MV-4-11 (cell line): ENCODE measurements at regions not wholly inside any gene's neighbourhood (a gene's known extent, or its start where the extent isn't known, plus 50 kb on each side); places are given as distances from the start of the nearest gene placed in this dataset.
"Not testable (repeated sequence)": the region's sequence is repeated elsewhere in the genome, so short reads cannot be mapped to it uniquely, and the experiment has no call there.

Experiments
- DNase-seq: peaks from one replicate; lab custom pipeline; 2025; lab: John Stamatoyannopoulos, UW

DNA sequence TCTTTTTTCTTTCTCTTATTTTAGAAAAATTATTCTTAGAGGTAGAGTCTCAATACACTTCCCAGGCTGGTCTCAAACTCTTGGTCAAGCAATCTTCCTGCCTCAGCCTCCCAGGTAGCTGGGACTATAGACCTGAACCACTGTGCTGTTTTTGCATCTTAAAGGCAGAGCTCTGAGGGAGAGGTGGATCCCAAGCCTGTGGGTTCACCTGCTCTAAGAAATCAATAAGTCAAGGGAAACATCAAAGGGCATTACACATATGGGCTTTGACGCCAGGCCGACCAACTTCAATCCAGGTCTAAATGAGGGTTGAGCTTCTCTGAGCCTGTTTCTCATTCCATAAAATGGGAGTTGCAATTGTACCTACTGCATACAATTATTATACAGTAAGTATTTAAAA, 223.9 kb downstream of the LY86 start:
- DNase-seq = no peak

DNA sequence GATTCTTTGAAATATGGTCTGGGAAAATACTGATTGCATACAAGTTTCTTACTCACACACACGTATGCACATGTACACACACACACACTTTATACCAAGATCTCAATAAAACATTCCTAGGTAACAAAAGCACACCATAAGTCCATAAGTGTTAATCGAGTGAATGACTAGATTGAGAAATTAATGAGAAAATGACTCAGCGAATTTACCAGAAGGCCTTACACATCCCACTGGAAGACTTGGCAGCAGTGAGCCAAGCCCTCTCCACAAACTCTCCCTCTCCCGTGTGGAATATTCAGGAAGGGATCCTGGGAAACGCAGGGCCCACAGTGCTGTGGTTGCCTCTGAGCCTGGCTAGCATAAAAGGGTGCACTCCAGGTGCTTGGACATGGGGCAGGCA, 227.2 kb downstream of the LY86 start:
- DNase-seq = no peak

DNA sequence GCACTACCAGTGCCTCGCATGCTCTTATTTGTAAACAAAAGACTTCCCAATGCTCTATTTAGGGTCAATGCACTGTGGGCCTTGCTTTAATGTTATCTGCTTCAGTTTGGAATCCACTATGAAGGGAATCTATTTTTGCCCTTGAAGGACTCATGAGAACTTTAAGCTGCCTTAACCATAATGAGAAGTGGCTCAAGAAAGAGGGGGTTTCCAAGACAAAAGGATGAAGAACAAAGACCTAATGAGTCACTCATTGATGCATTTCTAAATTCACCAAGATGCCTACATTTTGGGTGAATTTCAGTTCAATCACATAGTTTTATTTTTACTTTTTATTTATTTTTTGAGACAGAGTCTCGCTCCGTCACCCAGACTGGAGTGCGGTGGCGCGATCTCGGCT, 228.2 kb downstream of the LY86 start:
- DNase-seq = peak; percentile 17

DNA sequence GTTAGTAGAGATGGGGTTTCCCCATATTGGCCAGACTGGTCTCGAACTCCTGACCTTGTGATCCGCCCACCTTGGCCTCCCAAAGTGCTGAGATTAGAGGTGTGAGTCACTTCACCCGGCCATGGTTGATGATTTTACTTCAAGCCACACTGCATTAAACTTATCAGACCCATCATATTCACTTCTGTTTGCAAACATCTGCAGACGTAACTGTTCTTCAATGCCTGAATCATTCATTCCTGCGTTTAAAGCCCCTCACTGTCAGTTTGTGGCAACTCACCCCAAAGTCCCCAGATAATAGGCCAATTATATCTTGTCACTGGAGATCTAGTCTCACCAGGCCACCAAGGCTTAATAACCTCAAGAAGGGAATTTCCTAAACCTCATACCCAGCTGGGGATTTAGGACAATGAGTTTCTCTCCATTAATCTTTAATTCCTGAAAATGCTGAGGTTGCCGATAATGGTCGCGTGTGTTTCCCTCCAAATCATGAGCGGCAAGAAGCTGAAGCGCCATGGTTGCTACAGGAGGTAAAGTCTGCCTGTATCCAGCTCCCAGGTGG, 229.6 kb downstream of the LY86 start:
- DNase-seq = no peak

DNA sequence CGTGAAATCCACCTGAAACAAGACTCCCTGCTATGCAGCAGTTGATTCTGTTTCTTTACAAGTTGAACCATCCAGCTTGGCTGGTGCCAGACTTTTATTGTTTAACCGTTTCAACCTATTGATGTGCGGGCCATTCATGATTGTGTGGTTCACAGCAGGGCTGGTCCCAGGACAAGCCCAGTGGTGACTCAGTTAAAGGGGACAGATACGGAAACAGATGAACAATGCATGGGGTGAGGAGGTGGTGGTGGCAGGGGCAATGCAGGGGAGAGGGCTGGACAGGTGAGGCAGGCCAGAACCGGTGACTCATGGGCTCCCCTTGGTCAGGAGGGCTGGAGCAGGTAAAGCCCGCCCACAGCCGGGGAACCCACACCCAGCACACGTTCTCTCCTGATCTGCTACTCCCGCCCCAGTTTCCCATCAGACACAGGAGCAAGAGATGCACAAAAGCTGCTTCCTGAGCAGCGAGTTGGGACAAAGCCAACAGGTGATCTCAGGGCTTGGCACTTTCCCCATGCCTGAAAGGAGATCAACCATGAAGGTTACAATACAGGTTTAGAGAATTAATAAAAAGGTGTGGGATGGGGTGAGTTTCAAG, 232.2 kb downstream of the LY86 start:
- DNase-seq = no peak

DNA sequence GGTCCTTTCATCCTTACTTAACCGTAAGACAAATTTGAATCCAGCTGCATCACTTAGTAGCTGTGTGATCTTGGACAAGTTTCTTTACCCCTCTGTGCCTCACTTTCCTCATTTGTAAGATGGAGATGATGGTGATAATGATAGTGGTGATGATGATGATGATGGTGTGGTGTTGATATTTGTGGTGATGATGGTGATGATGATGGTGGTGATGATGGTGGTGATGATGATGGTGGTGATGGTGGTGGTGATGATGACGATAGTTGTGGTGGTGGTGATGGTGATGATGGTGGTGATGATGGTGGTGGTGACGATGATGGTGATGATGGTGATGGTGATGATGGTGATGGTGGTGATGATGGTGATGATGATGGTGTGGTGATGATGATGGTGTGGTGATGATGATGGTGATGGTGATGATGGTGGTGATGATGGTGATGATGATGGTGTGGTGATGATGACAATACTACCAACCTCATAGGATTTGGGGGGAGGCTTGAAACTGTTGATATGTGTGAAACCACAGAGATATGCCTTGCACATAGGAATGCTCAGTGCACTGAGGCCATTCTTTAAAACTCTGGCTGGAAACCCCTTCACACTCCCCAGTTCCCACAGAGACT, 233.2 kb downstream of the LY86 start:
- DNase-seq = no peak

DNA sequence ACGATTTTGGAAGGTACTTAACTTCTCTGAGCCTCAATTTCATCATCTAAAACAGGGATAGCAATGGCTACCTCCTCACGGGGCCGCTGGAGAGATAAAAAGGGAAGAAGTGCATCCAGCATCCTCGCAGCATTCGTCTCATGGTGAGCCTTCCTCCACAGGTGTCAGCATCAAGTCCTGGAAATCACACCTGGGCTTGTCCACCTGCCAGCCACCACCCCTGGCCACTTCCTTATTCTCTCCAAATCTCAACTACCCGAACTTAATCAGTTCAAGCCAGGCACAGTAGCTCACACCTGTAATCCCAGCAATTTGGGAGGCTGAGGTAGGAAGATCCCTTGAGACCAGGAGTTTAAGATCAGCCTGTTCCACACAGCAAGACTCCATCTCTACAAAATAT, 234.5 kb downstream of the LY86 start:
- DNase-seq = no peak

DNA sequence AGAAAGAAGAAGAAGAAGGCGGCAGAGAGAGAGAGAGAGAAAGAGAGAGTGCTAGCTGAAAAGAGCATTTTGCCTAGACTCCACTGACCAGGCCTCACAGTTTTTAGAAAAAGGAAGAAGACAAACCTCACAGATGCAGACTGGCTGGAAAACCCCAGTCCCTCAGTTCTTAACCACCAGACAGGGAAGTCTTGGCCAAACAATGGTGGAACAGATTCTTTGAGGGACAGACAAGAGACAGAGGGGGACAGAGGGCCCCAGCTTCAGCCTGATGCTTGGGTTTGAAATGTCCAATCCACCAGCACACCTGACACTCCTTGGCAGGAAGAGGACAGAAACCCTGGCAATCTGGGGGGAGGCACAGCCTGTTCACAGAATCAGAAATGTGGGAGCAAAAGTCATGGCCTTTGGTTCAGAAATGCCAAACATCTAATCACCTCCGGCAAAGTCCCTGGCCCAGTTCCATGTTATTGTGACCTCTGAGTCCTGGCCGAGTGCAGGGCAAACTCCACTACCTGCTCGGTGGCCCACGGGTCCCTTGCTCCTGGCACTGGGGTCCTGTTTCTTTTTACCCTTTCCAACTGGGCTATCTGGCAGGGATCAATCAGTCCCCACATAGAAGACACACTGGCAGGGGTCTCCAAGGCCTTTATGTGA, 235.2 kb downstream of the LY86 start:
- DNase-seq = peak; percentile 65

DNA sequence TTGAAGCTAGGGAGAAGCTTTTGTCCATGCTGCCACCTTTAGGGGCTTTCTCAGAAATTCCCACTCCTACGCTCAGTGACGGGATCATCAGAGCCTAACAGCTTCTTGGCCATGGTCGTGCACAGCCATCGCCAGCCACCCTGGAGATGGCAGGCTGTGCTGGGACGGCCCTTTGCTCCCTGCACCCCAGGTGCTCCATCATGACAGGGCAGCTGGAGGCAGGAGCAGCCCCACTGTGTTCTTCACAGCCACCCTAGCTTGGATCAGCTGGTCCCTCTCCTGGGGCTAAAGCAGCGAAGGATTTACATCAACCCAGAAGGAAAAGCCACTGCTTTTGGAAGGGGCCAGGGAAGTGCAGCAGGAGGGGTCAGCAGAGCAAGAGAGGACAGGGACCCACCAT, 235.9 kb downstream of the LY86 start:
- DNase-seq = no peak

DNA sequence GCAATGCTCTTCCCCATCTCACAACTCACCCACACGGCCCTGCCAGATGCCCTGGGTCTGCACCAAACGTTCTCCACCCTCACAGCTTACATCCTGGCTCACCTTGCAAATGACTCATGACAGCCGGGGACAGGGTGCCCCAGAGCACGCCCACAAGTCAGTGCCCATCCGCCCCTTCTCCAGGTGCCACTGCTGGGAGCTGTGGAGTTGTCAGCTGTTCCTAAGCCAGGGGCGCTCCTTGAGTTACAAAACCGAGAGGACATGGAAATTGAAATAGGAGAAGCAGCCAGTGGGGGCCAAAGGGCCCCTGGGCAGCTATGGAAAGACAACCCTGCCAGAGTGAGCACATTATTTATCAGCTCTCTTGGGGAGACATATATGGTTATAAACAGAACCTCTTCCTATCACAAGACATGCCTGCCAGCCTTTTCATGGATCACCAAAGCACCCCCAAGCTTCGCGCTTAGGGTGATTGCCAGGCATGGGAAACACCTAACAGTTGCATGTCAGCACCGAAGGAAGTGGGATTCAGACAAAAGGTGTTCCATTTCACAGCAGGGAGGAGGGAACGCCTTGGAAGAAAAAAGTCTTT, 236.8 kb downstream of the LY86 start:
- DNase-seq = no peak

DNA sequence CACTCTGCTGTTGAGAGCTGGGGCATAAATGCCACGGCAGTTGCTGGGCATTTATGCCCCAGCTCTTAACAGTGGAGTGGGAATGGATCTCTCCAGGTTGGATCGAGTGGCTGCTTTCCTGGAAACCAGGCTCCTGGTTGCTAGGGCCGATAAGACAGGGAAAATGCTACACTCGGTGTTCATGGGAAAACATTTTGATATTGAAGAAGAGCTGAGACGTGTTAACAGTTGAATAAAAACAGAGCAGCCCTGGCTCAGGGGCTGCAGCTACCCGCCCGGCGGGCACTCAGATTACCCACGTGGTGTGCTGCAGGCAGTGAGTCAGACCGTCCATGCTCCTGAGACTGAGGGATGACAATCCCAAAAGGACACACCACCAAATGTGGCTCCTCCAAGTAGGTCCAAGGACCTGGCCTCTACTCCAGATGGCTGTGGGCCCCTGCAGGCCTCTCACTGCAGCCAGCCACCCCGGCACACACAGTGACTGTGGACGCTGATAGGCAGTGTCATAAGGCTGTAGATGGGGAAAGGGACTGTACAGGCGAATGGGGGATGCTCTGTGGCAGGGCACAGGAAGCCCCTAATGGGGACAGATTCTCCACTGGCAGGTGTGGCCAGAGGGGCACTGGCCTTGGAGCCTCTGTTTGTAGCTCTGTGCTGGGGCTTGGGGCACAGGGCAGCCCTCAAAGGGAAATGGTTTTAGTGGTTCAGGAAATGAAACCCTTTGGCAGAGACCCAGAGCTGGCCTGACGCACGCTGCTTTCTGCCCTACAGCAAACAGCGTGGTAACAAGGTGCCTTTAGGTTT, 237.8 kb downstream of the LY86 start:
- peak; percentile 91 for DNase-seq

DNA sequence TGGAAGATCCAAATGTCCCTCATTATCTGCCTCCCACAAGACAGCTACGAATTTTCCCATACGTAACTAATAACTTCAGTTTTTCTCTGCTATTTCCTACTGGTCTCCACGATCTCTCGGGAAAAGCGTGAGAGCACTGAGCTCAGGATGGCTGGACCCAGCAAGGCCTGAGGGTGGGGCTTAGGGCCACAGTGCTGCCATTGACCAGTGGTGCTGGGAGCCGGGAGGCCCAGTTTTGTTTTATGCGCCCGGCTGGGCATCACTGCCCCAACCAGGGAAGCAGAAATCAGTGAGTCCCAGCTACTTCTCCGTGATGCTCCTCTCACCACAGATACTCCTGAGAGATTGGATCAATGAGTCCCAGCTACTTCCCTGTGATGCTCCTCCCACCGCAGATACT, 238.4 kb downstream of the LY86 start:
- DNase-seq = no peak

DNA sequence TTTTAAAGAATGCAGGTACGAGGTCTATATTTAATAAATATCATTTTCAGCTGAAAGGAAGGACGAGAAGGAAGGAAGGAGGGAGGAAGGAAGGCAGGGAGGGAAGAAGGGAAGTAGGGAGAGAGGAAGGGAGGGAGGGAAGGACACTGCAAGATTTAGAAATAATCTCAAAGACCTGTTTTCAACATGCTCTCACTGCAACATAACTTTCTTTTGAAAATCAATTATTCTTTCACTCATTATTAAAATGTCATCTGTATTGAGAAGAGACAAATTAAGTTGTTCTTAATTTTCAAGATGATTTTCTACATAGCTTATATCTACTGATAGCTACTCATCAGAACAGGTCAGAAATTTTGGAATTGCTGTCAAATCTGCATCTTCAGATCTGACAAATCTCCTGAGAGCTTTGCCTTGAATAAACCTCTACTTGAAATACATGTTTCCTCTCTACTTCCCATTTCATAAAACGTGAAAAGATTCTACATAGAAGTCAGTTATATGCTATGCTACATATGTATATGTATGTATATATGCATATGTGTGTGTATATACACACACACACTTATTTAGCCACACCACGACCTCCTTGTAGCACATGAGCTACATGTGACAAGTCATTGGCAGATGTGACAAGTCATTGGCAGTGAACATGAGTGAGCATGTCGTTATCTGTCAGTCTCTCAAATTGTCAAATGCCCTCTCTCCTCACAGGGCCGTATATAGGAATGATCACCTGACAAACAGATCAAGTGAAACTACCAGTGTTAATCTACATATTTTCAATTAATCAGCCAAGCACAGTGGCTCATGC, 241.6 kb downstream of the LY86 start:
- no peak for DNase-seq

DNA sequence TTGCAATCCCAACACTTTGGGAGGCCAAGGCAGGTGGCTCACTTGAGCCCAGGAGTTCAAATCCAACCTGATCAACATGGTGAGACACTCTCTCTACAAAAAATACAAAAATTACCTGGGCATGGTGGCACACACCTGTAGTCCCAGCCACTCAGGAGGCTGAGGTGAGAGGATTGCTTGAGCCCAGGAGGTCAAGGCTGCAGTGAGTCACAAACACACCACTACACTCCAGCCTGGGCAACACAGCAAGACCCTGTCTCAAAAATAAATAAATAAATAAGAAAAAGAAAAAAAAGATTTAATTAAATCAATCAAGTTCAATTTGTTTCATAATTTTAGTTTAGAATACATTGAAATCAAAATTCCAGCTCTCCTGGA, 242.2 kb downstream of the LY86 start:
- not testable (repeated sequence) for DNase-seq

DNA sequence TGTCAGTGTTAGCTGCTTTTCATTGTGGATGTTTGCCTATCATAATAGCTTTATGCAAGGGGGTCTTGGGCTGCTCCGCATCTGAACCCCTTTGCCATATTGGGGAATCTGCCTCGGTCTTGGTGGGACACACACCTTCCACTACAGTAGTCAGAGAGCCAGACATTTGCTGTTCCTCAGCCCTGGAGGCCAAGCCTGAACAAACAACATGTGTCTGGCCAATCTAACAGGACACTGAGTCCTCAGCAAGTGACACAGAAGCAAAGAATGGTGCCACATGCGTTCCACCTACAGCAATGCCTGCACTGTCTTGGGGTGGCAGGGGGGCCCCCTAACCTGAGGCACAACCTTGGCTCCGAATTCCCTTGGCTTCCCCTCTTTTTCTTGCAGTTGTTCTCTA, 243.9 kb downstream of the LY86 start:
- no peak for DNase-seq

DNA sequence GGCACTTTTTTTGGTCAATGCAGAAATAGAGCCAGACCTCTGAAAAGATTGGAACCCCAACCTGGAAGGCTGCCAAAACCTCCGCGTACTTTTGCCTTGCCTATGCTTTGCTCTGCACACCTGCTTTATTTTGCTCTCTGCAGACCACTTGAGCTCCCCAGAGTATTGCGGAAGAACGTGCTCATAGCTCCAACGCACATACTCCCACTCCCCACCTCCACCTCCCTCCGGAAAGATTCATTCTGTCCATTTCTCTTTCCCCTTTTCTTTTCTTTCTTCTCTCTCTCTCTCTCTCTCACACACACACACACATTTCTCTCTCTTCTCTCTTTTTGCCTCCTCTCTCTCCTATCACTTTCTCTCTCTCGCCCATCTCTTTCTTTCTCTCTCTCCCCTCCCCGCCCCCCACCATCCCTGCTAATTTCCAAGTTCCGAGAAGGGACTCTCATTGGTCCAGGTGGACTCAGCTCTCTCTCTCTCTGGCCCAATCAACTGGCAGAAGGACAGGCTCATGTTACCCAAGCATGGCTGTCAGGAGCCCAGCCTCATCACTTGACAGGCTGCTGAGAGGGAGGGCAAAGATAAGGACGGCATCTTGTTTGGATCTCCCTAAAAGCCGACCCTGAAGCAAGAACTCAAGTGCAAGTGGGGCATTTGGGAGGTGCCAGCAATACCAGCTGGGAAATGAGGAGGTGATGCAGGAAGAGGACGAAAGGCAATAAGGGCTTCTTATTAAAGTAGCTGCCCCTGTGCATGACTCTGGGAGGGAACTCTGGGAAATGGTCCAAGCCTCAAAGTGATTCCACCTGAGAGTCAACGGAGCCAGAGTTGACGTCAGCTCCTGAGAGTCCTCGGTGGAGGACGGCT, 246.1 kb downstream of the LY86 start:
- no peak for DNase-seq

DNA sequence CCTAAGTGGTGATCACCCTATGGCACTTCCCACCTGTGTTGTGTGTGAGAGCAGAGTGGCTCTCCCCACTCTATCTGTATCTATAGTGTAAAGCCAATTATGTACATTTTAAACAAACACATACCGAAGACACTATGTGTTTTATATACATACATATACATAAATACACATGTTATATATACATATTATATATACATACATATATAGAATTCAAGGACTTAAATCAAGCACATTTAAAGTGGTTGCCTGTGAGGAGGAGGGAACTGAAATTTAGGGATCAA, 246.6 kb downstream of the LY86 start:
- DNase-seq = no peak

DNA sequence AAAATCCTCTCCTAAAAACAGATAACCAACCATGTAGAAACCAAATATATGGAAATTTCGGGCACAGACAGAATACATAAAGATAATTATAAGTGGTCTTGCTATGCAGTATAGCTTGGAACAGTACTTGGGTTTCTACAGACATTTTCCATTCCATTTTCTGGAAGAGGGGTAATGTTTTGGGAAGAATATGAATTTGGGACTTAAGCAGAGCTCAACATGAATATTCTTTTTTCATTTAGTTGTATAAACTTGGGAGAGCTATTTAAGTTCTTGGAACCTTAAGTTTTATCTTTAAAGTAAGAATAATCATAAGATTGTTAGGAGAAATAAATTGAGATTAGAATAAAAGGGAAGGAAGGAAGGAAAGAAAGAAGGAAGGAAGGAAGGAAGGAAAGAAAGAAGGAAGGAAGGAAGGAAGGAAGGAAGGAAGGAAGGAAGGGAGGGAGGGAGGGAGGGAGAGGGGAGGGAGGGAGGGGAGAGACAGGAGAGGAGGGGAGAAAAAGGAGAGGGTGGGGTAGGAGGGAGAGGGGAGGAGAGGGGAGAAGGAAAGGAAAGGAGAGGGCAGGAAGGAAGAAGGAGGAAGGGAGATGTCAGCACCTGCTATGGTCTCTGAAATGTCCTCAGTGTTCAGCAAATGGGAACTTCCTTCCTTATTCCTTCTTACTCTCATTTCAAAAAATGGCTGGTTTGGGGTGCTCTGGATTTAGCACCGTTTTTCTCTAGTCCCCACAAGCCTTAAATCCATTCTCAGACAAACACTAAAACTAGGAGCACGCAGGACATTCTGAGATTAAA, 248.3 kb downstream of the LY86 start:
- DNase-seq = no peak

DNA sequence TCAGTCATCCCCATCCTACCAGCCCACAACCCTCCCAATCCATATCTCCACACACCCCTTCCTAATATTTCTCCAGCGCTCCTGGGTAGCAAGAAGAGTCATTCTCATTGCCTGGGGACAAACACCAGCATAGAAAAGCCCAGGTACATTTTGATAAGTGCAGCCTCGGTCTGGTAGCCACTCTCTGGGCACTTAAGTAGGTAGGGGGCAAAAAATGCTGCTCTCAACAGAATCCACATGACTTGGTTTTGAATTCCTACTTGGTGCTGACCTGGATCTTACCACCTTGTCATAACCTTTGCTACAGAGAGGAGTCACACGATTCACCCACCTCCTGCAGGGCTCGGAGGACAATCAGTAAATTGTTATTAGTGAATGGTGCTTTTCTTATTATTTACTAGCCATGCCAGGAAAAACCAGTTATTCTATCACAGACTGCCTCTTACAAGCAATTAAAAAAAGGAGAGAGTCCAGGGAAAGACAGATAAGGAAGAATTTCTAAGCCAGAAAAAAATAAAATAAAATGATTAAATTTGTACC, 249.1 kb downstream of the LY86 start:
- DNase-seq = no peak
